Hepatocyte (in vitro differentiated cells): ENCODE measurements at regions not wholly inside any gene's neighbourhood (a gene's known extent, or its start where the extent isn't known, plus 50 kb on each side); places are given as distances from the start of the nearest gene placed in this dataset.

Experiments used
- DNase-seq: peaks from one replicate; pipeline ENCODE4 v3.0.0-alpha.2; 2016; ENCODE audit warnings: low spot score
- H2AFZ ChIP-seq: fragments of 200-600 bp; sonication (generic); 2 replicates; pipeline ENCODE4 v1.6.0; 2016; ENCODE audit warnings: antibody characterized with exemption, mild to moderate bottlenecking
- H3K27ac ChIP-seq: fragments of 200-600 bp; sonication (generic); 2 replicates; pipeline ENCODE4 v1.5.1; 2016; ENCODE audit warnings: mild to moderate bottlenecking
- H3K27me3 ChIP-seq: fragments of 200-600 bp; sonication (generic); 2 replicates; pipeline ENCODE4 v1.6.1; 2016
- H3K36me3 ChIP-seq: fragments of 200-600 bp; sonication (generic); replicated peaks from 2 replicates; pipeline ENCODE4 v1.5.1; 2016; ENCODE audit warnings: low read depth; ENCODE audit not compliant: insufficient read depth
- H3K4me1 ChIP-seq: fragments of 200-600 bp; sonication (generic); 2 replicates; pipeline ENCODE4 v1.5.1; 2016; ENCODE audit warnings: mild to moderate bottlenecking, moderate library complexity; ENCODE audit not compliant: insufficient read depth
- H3K4me2 ChIP-seq: fragments of 200-600 bp; sonication (generic); 2 replicates; pipeline ENCODE4 v1.6.0; 2016
- H3K4me3 ChIP-seq: fragments of 200-600 bp; sonication (generic); 2 replicates; pipeline ENCODE4 v1.5.1; 2016; ENCODE audit warnings: mild to moderate bottlenecking
- H3K79me2 ChIP-seq: fragments of 200-600 bp; sonication (generic); 2 replicates; pipeline ENCODE4 v1.6.0; 2017; ENCODE audit warnings: mild to moderate bottlenecking
- H3K9me2 ChIP-seq: fragments of 200-600 bp; sonication (generic); replicated peaks from 2 replicates; pipeline ENCODE4 v1.6.0; 2017; ENCODE audit warnings: mild to moderate bottlenecking; ENCODE audit not compliant: insufficient read depth
- H3K9me3 ChIP-seq: fragments of 200-600 bp; sonication (generic); 2 replicates; pipeline ENCODE4 v1.5.1; 2016; ENCODE audit warnings: low read depth, mild to moderate bottlenecking
- H4K20me1 ChIP-seq: fragments of 200-600 bp; sonication (generic); 2 replicates; pipeline ENCODE4 v1.6.0; 2016; ENCODE audit warnings: mild to moderate bottlenecking; ENCODE audit not compliant: insufficient read depth, poor library complexity, severe bottlenecking
- CTCF ChIP-seq: fragments of 200-600 bp; sonication (generic); IDR thresholded peaks from 2 replicates; pipeline ENCODE4 v1.5.1; 2016; ENCODE audit warnings: antibody characterized with exemption, mild to moderate bottlenecking; ENCODE audit not compliant: poor library complexity
- EZH2 ChIP-seq: fragments of 200-600 bp; sonication (generic); IDR thresholded peaks from 2 replicates; pipeline ENCODE4 v1.6.1; 2016; ENCODE audit warnings: antibody characterized with exemption, mild to moderate bottlenecking, borderline replicate concordance
- EZH2phosphoT487 ChIP-seq: fragments of 200-600 bp; sonication (generic); IDR thresholded peaks from one replicate; pipeline ENCODE4 v1.6.1; 2018; ENCODE audit warnings: antibody characterized with exemption, mild to moderate bottlenecking, low read depth, moderate library complexity; ENCODE audit not compliant: unreplicated experiment, severe bottlenecking
- WGBS: methylation state at CpG from one replicate; pipeline ENCODE4 v1.1.6; 2016; ENCODE audit warnings: low lambda C conversion rate; ENCODE audit errors: missing lambda C conversion rate; 5-methylcytosine and 5-hydroxymethylcytosine counted together

GRCh38 chr7:46155367-46155766 is 234.3 kb upstream of the IGFBP3 start:
- H3K9me2 ChIP-seq: no peaks in the 10 kb centered on the region
- no peaks in the 10 kb centered on the region for H3K9me3 ChIP-seq
- TF ChIP-seq EZH2phosphoT487: no peak
- TF ChIP-seq CTCF: no peak
- no peak for TF ChIP-seq EZH2
- H3K4me1 ChIP-seq: peaks cover 31% of the 10 kb centered on the region
- H2AFZ ChIP-seq: no peak overlapping the region
- 89% methylated on average over 4 of the region's 4 CpGs for WGBS
- DNase-seq: peak; percentile 62
- peak overlapping the region; percentile 97 for H3K27ac ChIP-seq
- H3K36me3 ChIP-seq: no peaks in the 10 kb centered on the region
- H3K27me3 ChIP-seq: no peaks in the 10 kb centered on the region
- H3K4me3 ChIP-seq: no peak overlapping the region
- no peaks in the 10 kb centered on the region for H4K20me1 ChIP-seq
- H3K79me2 ChIP-seq: no peaks in the 10 kb centered on the region
- H3K4me2 ChIP-seq: peak overlapping the region; percentile 22

- TF ChIP-seq EZH2phosphoT487 (no peak), EZH2 (no peak), CTCF (no peak)
- WGBS: 49% methylated on average over 6 of the region's 6 CpGs
These were observed 233.1 kb upstream of the IGFBP3 start for GRCh38 chr7:46153951-46154787.

GRCh38 chr7:46153583-46153950 is 232.5 kb upstream of the IGFBP3 start:
- H3K9me3 ChIP-seq: no peaks in the 10 kb centered on the region
- peaks cover 31% of the 10 kb centered on the region for H3K4me1 ChIP-seq
- no peak overlapping the region for H3K4me3 ChIP-seq
- H3K4me2 ChIP-seq: no peak overlapping the region
- WGBS: 91% methylated on average over 1 of the region's 1 CpG
- no peak overlapping the region for H2AFZ ChIP-seq
- no peaks in the 10 kb centered on the region for H3K9me2 ChIP-seq
- H3K79me2 ChIP-seq: no peaks in the 10 kb centered on the region
- H3K27ac ChIP-seq: peak overlapping the region; percentile 97
- H3K36me3 ChIP-seq: no peaks in the 10 kb centered on the region
- TF ChIP-seq EZH2phosphoT487: no peak
- no peak for TF ChIP-seq EZH2
- no peak for TF ChIP-seq CTCF
- no peaks in the 10 kb centered on the region for H4K20me1 ChIP-seq
- no peak for DNase-seq
- no peaks in the 10 kb centered on the region for H3K27me3 ChIP-seq

More at GRCh38 chr7:46153951-46154787, 233.1 kb upstream of the IGFBP3 start:
- Histone ChIP-seq H3K79me2 (no peaks in the 10 kb centered on the region), H3K27me3 (no peaks in the 10 kb centered on the region), H3K4me2 (no peak overlapping the region), H3K4me1 (peaks cover 31% of the 10 kb centered on the region), H4K20me1 (no peaks in the 10 kb centered on the region), H3K9me3 (no peaks in the 10 kb centered on the region), H3K27ac (peak overlapping the region; percentile 97), H3K4me3 (no peak overlapping the region), H3K36me3 (no peaks in the 10 kb centered on the region), H2AFZ (no peak overlapping the region), H3K9me2 (no peaks in the 10 kb centered on the region)
- DNase-seq: peak; percentile 66
